HG02870 (cell line): ENCODE measurements at regions not wholly inside any gene's neighbourhood (a gene's known extent, or its start where the extent isn't known, plus 50 kb on each side); places are given as distances from the start of the nearest gene placed in this dataset.

Experiments used
- ATAC-seq: cut with Tn5 transposase; IDR thresholded peaks from one replicate; pipeline ENCODE4 v1.9.1; 2021; ENCODE audit warnings: mild to moderate bottlenecking, moderate library complexity; ENCODE audit not compliant: unreplicated experiment

DNA sequence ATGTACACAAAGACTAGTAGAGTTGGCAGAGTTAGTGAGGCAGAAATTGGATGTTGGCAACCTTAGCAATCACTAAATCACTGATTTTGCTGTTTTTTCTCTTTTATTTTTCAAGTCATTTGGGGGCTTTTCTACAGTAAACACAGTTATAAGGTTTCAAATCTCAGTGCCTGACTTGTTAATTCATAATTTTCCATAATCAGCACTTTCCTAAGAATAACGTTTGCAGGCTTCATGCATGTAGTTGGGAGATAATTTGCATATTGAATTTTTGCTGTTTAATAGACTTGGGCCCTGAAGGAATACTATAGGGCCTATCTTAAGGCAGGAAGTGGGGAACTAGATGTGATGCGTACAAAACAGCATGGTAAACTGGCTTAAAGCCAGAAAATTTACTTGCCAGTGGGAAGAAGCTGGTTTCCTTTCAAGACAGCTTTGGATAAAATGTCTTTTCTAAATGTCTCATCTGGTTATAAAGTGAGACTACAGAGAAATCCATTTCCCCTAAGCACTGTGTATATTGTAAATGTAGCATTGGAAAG is 127.2 kb upstream of the SMIM21 start:
- ATAC-seq, result no peak

- ATAC-seq, result no peak
Observed at GRCh38 chr18:75554176-75554575, 126.7 kb upstream of the SMIM21 start.

DNA sequence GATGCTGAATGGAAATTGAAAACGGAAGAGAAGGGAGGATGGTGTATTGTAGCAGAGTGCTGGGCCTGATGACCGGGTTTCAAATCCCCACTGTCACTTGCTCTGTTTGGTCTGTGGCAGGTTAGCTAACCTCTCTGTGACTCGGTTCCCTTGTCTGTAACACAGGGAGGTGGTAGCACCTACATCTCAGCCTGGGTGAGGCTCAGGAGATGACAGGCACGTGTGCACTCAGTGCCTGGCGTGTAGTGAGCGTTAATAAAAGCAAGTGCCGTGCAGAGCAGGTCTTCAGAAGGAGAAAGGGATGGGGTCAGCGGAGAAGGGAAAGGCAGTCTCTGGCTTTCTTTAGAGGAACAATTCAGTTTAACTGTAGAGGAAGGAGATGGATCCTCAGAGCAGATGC is 125.5 kb upstream of the SMIM21 start:
- no peak for ATAC-seq

DNA sequence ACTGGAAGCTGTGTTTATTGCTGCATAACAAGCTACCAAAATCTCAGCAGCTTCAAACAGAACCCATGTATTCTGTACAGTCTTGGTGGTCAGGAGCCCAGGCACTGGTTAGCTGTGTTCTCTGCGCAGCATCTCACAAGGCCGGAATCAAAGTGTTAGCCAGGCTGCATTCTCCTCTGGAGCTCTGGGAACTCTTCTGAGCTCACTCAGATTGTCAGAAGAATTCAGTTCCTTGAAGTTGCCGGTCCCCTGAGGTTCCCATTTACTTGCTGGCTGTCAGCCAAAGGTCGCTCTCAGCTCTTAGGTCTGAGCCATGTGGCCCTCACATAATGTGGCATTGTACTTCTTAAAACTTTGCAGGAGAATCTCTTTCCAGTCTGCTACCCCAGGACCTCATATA is 123.6 kb upstream of the SMIM21 start:
- ATAC-seq, result no peak

DNA sequence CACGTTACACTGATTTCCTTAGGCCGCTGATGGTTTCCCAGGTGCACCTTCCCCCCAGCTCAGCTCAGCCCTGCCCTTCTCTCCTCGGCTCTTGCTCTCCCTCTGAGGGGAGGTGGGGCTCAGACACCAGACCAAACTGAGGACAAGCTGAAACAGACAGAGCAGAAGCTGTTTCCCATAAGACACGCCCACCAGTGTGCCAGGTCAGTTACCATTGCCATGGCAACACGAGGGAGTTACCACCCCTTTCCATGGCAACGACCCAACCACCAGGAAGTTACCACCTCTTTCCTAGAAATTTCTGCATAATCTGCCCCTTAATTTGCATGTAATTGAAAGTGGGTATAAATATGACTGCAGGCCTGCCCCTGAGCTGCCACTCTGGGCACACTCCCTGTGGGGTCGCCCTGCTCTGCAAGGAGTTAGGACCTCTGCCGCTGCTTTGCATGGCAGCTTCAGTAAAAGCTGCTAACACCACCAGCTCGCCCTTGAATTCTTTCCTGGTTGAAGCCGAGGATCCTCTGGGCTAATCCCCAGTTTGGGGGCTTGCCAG is 120.9 kb upstream of the SMIM21 start:
- ATAC-seq, result no peak

- no peak for ATAC-seq
Observed at GRCh38 chr18:75546964-75547363, 119.5 kb upstream of the SMIM21 start.

GRCh38 chr18:75545189-75545588 is 117.7 kb upstream of the SMIM21 start:
- no peak for ATAC-seq

DNA sequence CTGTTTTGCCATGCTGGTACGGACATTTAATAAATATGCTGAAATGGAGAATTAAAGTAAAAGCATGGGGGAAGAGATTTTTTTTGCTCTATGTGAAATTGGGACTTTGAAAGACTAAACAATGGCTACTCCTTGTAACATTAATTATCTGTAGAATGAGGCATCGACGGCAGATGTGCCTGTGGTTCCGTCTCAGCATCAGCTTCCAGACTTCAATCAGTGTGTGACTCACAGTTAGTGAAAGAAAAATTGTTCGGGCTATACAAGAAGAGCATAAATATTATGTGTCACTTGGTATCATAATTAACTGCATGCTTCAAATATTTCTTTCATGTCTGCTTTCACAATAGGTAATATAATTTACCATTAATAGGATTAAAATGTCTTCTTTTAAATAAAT is 117.0 kb upstream of the SMIM21 start:
- no peak for ATAC-seq

DNA sequence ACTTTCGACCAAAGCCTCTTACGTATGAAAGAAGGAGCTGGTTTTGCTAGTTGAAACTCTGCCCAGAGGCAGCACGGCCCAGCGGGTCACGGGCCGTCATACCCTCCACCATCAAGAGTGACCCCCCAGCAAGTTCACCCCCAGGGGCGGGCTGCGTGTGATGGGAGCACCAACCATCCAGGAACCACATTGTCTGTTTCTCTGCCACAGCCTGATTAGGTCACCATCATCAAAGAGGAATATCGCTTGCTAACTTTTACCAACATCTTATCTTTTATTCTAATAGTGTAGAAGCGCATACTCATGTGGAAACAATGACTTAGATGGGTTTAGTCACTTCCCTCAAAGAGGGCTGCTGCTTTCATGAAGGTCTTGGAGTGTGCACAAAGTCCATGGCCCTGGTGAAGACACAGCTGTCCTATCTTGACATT is 116.6 kb upstream of the SMIM21 start:
- ATAC-seq, result no peak

DNA sequence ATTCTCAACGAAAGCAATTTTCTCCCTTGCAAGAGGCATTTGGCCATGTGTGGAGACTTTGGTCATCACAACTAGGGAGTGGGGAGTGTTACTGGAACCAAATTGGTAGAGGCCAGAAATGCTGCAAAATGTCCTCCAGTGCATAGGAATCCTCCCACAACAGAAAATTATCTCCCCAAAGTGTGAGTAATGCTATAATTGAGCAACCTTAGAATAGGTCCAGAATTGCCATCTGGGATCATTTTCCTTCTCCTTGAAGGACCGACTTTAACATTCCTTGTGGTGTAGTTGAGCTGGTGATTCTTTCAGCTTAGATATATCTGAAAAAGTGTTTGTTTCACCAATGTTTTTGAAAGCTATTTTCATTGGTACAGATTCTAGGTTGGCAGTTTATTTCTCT is 111.2 kb upstream of the SMIM21 start:
- ATAC-seq, result no peak

GRCh38 chr18:75533950-75534349 is 106.4 kb upstream of the SMIM21 start:
- no peak for ATAC-seq

GRCh38 chr18:75533209-75533608 is 105.7 kb upstream of the SMIM21 start:
- no peak for ATAC-seq

DNA sequence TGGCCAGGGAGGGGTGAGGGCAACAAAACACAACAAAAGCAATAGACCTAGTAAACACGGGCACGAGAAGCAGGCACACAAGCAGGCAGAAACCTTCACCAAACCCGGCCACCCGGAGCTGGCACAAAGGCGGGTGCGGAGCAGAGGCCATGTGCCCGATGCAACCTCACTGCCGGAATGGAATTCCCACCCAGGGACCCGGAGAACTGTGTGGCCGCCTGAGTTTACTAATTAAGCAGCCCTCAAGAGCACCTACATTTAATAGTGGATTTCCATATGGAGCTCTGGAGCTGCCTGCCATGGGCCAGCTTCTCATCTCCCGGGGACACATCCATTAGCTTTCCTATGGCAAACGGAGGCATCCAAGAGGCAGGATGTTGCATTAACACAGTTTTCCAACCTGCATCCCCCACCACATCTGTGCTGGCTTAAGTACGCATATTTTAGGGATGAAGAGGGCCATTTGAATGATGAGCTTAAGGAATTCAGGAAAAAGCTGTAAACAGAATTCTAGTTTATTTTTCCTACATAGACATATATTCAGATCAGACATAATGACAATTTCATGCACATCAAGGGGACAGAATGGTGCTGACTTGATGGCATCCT is 104.5 kb upstream of the SMIM21 start:
- ATAC-seq, result no peak

DNA sequence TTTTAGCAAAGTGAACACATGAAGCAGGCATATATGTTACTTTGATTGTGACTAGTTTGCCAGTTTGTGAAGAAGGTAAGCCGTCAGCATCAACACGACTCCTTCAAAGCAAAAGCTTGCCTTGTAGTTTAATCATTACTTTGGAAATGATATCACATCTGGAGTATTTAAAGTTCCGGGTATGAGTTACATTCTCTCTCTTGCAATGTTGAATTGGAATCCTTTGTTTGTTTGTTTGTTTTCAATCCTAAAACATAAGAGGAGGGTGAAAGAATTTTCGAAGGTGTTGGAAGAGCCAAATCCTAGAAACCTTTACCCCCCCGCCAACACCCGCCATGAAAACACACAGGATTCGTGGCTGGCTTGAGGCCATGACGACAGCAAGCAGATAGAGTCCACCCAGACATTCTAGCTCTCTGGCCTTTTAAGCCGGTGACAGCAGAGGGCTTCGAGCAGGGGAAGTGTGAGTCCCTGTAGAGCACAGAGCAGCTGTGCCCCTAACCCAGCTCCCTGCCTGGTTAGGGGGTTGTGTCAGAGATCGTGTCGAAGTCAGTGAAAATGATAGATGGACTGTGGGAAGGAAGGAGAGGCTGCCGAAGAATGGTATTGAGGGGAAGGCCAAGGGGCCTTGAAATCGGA is 103.8 kb upstream of the SMIM21 start:
- no peak for ATAC-seq

- ATAC-seq, result no peak
Observed at GRCh38 chr18:75530566-75531211, 103.2 kb upstream of the SMIM21 start.

GRCh38 chr18:75530118-75530517 is 102.6 kb upstream of the SMIM21 start:
- ATAC-seq, result no peak

DNA sequence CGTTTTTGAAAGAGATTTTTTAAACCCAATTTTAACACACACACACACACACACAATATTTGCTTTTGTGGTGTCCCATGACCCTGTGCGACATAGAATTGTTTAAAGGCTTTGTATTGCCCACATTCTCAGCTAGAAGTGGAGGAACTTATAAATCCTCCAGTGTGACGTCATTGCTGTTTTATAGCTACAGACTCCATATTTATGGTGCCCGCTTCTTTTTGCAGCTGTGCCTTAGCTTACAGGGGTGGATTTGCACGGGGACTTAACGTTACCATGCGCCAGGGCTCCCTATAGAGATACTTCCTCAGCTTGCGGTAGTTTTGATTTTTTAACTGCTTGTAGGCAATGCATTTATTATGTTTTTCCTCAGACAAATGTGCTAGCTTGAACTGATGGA is 101.9 kb upstream of the SMIM21 start:
- ATAC-seq, result no peak

GRCh38 chr18:75527848-75528685 is 100.6 kb upstream of the SMIM21 start:
- ATAC-seq, result no peak

GRCh38 chr18:75526038-75526437 is 98.5 kb upstream of the SMIM21 start:
- no peak for ATAC-seq

GRCh38 chr18:75525331-75525730 is 97.8 kb upstream of the SMIM21 start:
- ATAC-seq, result no peak

- no peak for ATAC-seq
Observed at GRCh38 chr18:75524841-75525240, 97.3 kb upstream of the SMIM21 start.
